ENCODE measurements at regions not wholly inside any gene's neighbourhood (a gene's known extent, or its start where the extent isn't known, plus 50 kb on each side); places are given as distances from the start of the nearest gene placed in this dataset.

DNA sequence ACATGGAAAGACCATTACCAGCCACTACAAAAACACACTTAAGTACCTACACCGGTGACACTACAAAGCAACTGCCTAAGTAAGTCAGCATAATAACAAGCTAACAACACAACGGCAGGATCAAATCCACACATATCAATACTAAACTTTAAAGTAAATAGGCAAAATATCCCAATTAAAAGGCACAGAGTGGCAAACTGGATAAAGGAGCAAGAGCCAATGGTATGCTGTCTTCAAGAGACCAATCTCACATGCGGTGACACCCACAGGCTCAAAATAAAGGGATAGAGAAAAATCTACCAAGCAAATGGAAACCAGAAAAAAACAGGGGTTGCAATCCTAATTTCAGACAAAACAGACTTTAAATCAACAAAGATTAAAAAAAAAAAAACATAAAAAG is 261.5 kb upstream of the TENM4 start:
- no peak for TF ChIP-seq POLR2A (IDR thresholded peaks at IDR 0.05)
- TF ChIP-seq, protein P1, sequence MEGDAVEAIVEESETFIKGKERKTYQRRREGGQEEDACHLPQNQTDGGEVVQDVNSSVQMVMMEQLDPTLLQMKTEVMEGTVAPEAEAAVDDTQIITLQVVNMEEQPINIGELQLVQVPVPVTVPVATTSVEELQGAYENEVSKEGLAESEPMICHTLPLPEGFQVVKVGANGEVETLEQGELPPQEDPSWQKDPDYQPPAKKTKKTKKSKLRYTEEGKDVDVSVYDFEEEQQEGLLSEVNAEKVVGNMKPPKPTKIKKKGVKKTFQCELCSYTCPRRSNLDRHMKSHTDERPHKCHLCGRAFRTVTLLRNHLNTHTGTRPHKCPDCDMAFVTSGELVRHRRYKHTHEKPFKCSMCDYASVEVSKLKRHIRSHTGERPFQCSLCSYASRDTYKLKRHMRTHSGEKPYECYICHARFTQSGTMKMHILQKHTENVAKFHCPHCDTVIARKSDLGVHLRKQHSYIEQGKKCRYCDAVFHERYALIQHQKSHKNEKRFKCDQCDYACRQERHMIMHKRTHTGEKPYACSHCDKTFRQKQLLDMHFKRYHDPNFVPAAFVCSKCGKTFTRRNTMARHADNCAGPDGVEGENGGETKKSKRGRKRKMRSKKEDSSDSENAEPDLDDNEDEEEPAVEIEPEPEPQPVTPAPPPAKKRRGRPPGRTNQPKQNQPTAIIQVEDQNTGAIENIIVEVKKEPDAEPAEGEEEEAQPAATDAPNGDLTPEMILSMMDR (IDR thresholded peaks at IDR 0.05) = no peak

Data from adrenal gland (tissue), 5 donors.